ENCODE measurements at regions not wholly inside any gene's neighbourhood (a gene's known extent, or its start where the extent isn't known, plus 50 kb on each side); places are given as distances from the start of the nearest gene placed in this dataset.

DNA sequence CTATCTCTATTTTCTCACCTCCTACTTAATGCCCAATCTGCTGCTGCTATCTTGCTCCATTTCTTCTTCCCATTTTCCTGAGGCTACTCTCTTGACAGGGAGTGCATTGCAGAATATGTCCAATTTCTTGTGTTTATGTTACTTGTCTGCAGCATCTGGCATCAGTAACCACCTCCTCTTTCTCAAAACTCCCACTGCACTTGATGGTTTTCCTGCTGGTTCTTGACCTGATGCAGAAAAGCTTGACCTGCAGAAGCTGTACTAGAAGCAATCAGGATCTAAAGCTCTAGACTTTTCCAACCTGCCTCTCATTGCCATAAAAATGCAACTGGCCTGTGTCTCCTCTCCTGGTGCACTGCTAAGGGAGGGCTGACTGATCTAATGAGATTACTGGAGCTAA, 287.8 kb downstream of the ZEB1 start:
- DNase-seq: no peak

GRCh38 chr10:31605861-31606525, 287.0 kb downstream of the ZEB1 start:
- DNase-seq: no peak

- no peak for DNase-seq
Observed at GRCh38 chr10:31605426-31605825, 286.4 kb downstream of the ZEB1 start.

GRCh38 chr10:31604646-31605170, 285.7 kb downstream of the ZEB1 start:
- DNase-seq: no peak

GRCh38 chr10:31604096-31604495, 285.1 kb downstream of the ZEB1 start:
- DNase-seq: no peak

- DNase-seq: peak; percentile 92 to 93
Observed at GRCh38 chr10:31603235-31604087, 284.4 kb downstream of the ZEB1 start.

GRCh38 chr10:31602541-31603234, 283.7 kb downstream of the ZEB1 start:
- peak; percentile 69 to 77 for DNase-seq

DNA sequence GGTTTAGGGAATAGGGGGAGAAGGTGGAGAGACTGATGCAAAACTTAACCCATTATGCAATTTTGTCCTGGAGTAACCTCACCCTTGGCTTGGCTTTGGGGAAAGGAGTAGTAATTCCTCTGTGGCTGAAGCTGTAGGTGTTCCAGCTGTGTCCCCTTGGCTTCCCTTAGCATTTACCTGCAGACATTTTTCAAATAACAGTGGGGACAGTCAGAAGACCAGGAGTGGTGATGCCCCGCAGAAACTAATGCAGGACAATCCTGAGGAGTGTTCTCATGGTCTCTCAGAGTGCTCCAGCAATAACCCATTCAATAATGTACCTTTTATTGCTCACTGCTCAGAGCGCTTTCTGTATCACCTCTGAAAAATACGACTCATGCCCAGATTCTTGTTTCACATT, 282.1 kb downstream of the ZEB1 start:
- DNase-seq: no peak

DNA sequence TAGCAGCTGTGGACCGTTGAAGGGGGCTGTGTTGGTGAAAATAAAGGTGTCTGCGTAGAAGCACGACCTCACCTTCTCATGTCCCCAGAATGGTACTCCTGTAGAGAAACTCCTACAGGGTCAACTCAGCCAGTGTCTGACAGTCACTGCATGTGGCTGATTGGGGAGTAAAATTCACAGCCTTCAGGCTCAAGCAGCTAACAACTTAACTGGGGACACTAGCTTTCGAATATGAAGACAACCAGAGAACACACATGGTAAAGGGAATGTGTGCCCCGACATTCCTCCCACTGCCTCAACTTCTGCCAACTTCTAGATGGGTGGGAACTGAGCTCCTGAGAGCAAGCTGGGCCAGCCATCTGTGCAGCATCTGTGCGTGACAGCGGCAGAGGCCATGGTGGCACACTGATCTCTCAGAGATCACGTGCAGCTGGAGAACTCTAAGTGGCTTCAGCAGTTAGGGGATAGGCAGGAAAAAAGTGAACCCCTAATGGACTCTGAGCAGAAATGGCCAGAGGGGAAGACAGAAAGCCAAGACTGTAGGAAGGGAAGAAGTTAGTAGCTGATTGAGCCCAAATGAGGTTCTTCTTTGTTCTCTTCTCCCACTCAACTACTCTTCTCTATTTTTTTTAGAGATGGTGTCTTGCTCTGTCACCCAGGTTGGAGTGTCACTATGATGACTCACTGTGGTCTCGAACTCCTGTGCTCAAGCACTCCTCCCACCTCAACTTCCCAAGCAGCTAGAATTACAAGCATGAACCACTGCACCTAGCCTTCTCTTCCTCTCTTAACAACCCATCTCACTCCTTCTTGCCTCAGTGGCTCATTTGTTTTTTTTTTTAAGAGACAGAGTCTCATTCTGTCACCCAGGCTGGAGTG, 280.8 kb downstream of the ZEB1 start:
- no peak for DNase-seq

- no peak for DNase-seq
Observed at GRCh38 chr10:31596765-31597164, 277.7 kb downstream of the ZEB1 start.

DNA sequence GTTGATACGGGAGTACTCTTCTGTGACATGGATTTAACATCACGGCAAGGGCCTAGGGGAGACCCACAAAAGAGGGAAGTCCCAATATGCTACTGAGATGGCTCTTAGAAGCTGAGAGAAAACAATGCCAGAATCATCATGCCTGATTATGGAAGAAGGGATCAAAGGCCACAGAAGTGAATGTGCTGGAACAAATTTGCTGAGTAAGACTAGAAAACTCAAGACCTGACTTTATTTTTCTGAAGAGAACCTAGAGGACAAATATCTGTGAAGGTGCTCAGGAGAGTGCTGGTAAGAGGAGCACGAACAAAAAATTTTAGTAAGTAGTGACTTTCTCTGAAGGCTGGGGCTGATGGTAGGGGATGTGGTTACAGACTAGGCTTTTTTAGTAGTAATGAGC, 277.0 kb downstream of the ZEB1 start:
- DNase-seq: no peak

DNA sequence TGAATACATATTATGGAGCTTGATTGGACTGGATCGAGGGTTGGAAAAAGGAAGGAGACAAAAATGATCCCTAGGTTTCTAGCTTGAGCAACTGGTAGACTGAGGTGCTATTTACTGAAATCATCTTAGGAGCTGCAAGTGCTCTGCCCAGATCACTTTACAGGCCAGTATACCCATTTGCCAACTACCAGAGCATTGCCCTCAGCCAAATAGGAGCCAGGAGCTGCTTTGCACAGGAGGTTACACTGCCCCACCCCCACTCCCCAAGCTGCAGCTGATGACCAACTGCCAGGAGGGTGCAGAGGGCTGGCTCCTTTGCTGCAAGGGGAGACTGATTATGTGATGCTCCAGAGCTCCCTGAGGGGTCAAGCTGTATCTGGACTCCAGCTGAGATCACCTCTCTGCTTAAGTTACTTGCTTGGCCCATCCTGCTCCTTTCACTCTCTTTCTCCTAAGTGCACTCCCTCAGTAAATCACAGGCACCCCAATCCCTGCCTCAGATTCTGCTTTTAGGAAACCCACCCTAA, 275.4 kb downstream of the ZEB1 start:
- DNase-seq: no peak

DNA sequence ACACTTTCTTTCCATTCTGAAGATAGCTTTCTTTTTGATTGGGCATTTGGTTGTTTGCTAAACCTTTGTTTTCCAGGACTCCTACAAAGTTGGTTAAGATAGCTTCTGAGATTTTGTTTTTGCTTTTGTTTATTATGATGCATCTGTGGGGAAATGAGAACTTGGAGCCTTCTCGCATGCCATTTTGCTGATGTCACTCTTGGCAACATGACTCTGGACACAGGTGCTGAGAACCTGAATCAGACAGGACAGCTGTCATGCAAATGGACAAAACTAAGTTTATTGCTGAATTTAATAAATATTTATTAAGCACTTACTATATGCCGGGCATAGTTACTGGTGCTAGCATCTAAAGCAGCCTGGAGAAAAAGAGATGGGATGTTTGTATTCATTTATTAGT, 274.1 kb downstream of the ZEB1 start:
- no peak for DNase-seq

DNA sequence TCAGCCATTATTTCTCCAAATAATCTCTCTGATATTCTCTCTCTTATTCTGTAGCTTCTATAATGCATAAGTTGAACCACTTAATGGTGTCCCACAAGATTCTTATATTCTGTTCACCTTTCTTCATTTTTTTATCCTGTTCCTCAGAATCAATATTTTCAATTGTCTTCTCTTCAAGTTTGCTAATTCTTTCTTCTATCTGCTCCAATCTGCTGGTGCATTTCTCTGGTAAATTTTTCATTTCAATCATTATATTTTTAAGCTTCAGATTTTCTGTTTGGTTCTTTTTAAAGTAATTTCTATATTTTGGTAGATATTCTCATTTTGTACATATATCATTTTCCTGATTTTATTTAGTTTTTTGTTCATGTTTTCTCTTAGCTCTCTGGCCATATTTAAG, 272.6 kb downstream of the ZEB1 start:
- DNase-seq: no peak

- DNase-seq: no peak
Observed at GRCh38 chr10:31590023-31590800, 271.2 kb downstream of the ZEB1 start.

- no peak for DNase-seq
Observed at GRCh38 chr10:31587691-31588090, 268.7 kb downstream of the ZEB1 start.

- DNase-seq: no peak
Observed at GRCh38 chr10:31586723-31587638, 268.0 kb downstream of the ZEB1 start.

DNA sequence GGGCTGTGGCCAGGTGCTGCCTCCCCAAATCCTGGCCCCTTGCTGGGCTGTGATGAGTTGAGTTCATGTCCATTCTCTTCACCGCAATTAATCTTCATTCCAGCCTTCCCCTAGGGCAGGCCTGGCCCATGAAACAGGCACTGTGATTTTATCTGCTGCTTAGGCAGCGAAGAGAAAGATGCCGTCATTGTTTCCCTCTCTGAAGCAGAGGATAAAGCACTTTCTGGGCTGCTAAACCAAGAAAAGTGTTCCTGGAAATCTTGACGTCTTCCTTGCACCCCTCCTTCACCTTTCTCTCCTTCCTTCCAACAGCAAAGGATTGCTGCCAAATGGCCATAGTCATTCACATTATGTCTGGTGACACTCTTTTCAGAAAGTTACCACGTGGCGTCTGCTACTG, 265.9 kb downstream of the ZEB1 start:
- no peak for DNase-seq

DNA sequence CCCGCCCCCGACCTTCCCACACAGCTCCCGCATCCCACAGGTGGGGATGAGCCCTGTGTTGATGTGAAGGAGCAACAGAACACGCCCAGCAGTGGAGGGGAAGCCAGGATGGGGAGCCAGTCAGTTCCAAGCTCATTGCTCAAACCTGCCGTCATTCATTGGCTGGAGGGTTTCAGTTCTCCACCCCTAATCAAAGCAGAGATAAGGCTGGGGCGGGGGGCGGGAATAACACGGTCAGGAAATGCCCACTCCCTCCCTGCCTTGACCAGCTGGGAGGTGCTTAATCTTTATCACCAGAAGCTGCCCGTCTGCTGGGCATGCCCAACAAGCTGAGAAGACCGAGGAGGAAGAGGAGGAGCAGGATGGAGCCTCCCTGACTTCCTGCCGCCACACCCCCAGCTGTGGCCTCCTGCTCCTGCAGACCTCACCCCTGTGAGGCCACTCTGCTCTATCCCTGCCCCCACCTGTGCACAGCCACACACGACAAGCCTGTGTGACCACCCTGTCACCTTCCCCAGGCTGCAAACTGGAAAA, 265.1 kb downstream of the ZEB1 start:
- DNase-seq: no peak
